SK-N-SH (cell line): ENCODE measurements at regions not wholly inside any gene's neighbourhood (a gene's known extent, or its start where the extent isn't known, plus 50 kb on each side); places are given as distances from the start of the nearest gene placed in this dataset.

Experiments used
- CTCF ChIA-PET: fragments of 300-600, 350-600 bp; formaldehyde crosslinking; extraction: SDS; loops from one replicate; lab custom pipeline; 2021; lab: Yijun Ruan, JAX
- POLR2A ChIA-PET: fragments of 350-600 bp; sonication (Branson Sonifier 250); formaldehyde crosslinking; extraction: SDS; loops from one replicate; lab custom pipeline; 2020; ENCODE audit warnings: antibody characterized with exemption, inconsistent platforms; lab: Yijun Ruan, JAX
- DNase-seq: peaks from one replicate; pipeline ENCODE4 v3.0.0; 2012
- H2AFZ ChIP-seq: fragments of 200-600 bp; sonication (generic); 2 replicates; pipeline ENCODE4 v1.8.1; 2016; ENCODE audit warnings: antibody characterized with exemption, mild to moderate bottlenecking, low read depth
- H3F3A ChIP-seq: fragments of 200-600 bp; sonication (generic); replicated peaks from 2 replicates; pipeline ENCODE3; 2016; ENCODE audit warnings: antibody characterized with exemption, mild to moderate bottlenecking; ENCODE audit not compliant: insufficient read depth
- H3K27ac ChIP-seq, 2 experiments: fragments of 200-500 bp in 1 of 2; fragments of 200-600 bp in 1 of 2; sonication (Bioruptor generic) in 1 of 2; sonication (generic), shearing (Covaris generic) in 1 of 2; 2 replicates each; pipeline versions ENCODE4 v1.5.1 to v1.6.1; 2014 to 2016; ENCODE audit warnings: low read depth in 2 of 2, inconsistent platforms in 1 of 2, low read length in 1 of 2, mild to moderate bottlenecking in 1 of 2, mixed read lengths in 1 of 2
- H3K27me3 ChIP-seq: fragments of 200-600 bp; sonication (generic), shearing (Covaris generic); 2 replicates; pipeline ENCODE4 v1.6.1; 2016; ENCODE audit warnings: mixed run types; ENCODE audit not compliant: insufficient read depth
- H3K36me3 ChIP-seq, 2 experiments: fragments of 200-500 bp in 1 of 2; fragments of 200-600 bp in 1 of 2; sonication (Bioruptor generic) in 1 of 2; sonication (generic) in 1 of 2; replicated peaks in 1 of 2; 2 replicates each; pipeline versions ENCODE3 to v1.5.1; 2014 to 2016; ENCODE audit warnings: low read length in 1 of 2, mild to moderate bottlenecking in 1 of 2; ENCODE audit not compliant: insufficient read depth in 2 of 2, control insufficient read depth in 1 of 2
- H3K4me1 ChIP-seq, 2 experiments: fragments of 200-500 bp in 1 of 2; fragments of 200-600 bp in 1 of 2; sonication (Bioruptor generic) in 1 of 2; sonication (generic), shearing (Covaris generic) in 1 of 2; 2 replicates each; pipeline versions ENCODE4 v1.5.1 to v1.6.1; 2014 to 2016; ENCODE audit warnings: low read depth in 1 of 2, low read length in 1 of 2, mixed run types in 1 of 2; ENCODE audit not compliant: insufficient read depth in 2 of 2, control insufficient read depth in 1 of 2
- H3K4me2 ChIP-seq: fragments of 200-600 bp; sonication (generic), shearing (Covaris generic); 2 replicates; pipeline ENCODE4 v1.6.1; 2017; ENCODE audit warnings: mixed run types
- H3K4me3 ChIP-seq, 2 experiments: fragments of 200-500 bp in 1 of 2; fragments of 200-600 bp in 1 of 2; sonication (Bioruptor generic) in 1 of 2; sonication (generic), shearing (Covaris generic) in 1 of 2; 2 replicates each; pipeline versions ENCODE4 v1.5.1 to v1.8.1; 2014 to 2016; ENCODE audit warnings: low read depth in 2 of 2, inconsistent platforms in 1 of 2, low read length in 1 of 2, mild to moderate bottlenecking in 1 of 2, mixed read lengths in 1 of 2, moderate library complexity in 1 of 2
- H3K79me2 ChIP-seq: fragments of 200-600 bp; sonication (generic); 2 replicates; pipeline ENCODE4 v1.8.1; 2017; ENCODE audit warnings: mild to moderate bottlenecking; ENCODE audit not compliant: insufficient read depth
- H3K9ac ChIP-seq: fragments of 200-600 bp; sonication (generic); 2 replicates; pipeline ENCODE4 v1.6.1; 2017; ENCODE audit warnings: mixed run types
- H3K9me2 ChIP-seq: fragments of 200-600 bp; sonication (generic); 2 replicates; pipeline ENCODE4 v1.6.1; 2017; ENCODE audit warnings: mixed run types
- H3K9me3 ChIP-seq: fragments of 200-600 bp; sonication (generic); 2 replicates; pipeline ENCODE4 v1.6.1; 2017; ENCODE audit warnings: mixed run types, mild to moderate bottlenecking, moderate library complexity
- H4K20me1 ChIP-seq: fragments of 200-600 bp; sonication (generic); 2 replicates; pipeline ENCODE4 v1.6.1; 2017; ENCODE audit warnings: mild to moderate bottlenecking, mixed run types; ENCODE audit not compliant: insufficient read depth
- CHD2 ChIP-seq: fragments of 150-350 bp; IDR thresholded peaks from 2 replicates; pipeline ENCODE4 v1.6.1; 2018; ENCODE audit warnings: low read length; ENCODE audit not compliant: partially characterized antibody
- EP300 ChIP-seq, 2 experiments: IDR thresholded peaks; 2 replicates each; pipeline versions ENCODE4 v1.4.0 to v1.6.1; 2012; ENCODE audit warnings: borderline replicate concordance in 1 of 2, low read depth in 1 of 2, low read length in 1 of 2
- EZH2phosphoT487 ChIP-seq: fragments of 200-600 bp; sonication (generic); IDR thresholded peaks from 2 replicates; pipeline ENCODE4 v1.6.1; 2017; ENCODE audit warnings: low read depth, mixed run types, mild to moderate bottlenecking, antibody characterized with exemption, moderate library complexity, borderline replicate concordance
- FOSL2 ChIP-seq: IDR thresholded peaks from 2 replicates; pipeline ENCODE4 v1.4.0; 2012; ENCODE audit warnings: low read depth, mild to moderate bottlenecking, moderate library complexity, borderline replicate concordance
- FOXM1 ChIP-seq: IDR thresholded peaks from 2 replicates; pipeline ENCODE4 v1.4.0; 2012; ENCODE audit warnings: low read depth, mild to moderate bottlenecking
- GABPA ChIP-seq: IDR thresholded peaks from 2 replicates; pipeline ENCODE4 v1.4.0; 2012; ENCODE audit warnings: low read depth, mild to moderate bottlenecking
- GATA2 ChIP-seq: sonication (generic); formaldehyde crosslinking; IDR thresholded peaks from 2 replicates; pipeline ENCODE4 v1.5.0; 2020; ENCODE audit warnings: mild to moderate bottlenecking, missing genetic modification reagents
- JUND ChIP-seq: IDR thresholded peaks from 2 replicates; pipeline ENCODE4 v1.4.0; 2012
- RXRA ChIP-seq: IDR thresholded peaks from 2 replicates; pipeline ENCODE4 v1.4.0; 2012; ENCODE audit warnings: low read depth, mild to moderate bottlenecking, borderline replicate concordance
- SIN3A ChIP-seq: IDR thresholded peaks from 2 replicates; pipeline ENCODE4 v1.6.1; 2012; ENCODE audit warnings: low read depth, mild to moderate bottlenecking, low read length, moderate library complexity, borderline replicate concordance
- SMC3 ChIP-seq: IDR thresholded peaks from 2 replicates; pipeline ENCODE4 v1.6.1; 2012; ENCODE audit warnings: low read depth, low read length, improper control_type of control experiment
- TAF1 ChIP-seq: IDR thresholded peaks from 2 replicates; pipeline ENCODE4 v1.6.1; 2012; ENCODE audit warnings: low read depth, mild to moderate bottlenecking, low read length, moderate library complexity, borderline replicate concordance
- TEAD4 ChIP-seq: IDR thresholded peaks from 2 replicates; pipeline ENCODE4 v1.4.0; 2012; ENCODE audit warnings: mild to moderate bottlenecking, borderline replicate concordance; ENCODE audit not compliant: insufficient read depth
- USF2 ChIP-seq: fragments of 150-350 bp; IDR thresholded peaks from 2 replicates; pipeline ENCODE4 v1.6.1; 2017; ENCODE audit warnings: antibody characterized with exemption, low read length, low read depth, borderline replicate concordance
- YY1 ChIP-seq: IDR thresholded peaks from 2 replicates; pipeline ENCODE4 v1.4.0; 2012; ENCODE audit warnings: low read depth, mild to moderate bottlenecking
- WGBS: methylation state at CpG from one replicate; pipeline ENCODE4 v1.1.6; 2017; ENCODE audit warnings: low lambda C conversion rate; 5-methylcytosine and 5-hydroxymethylcytosine counted together
- TF ChIP-seq, protein P1 (sequence below): IDR thresholded peaks from 2 replicates; pipeline ENCODE4 v1.4.0; 2012; ENCODE audit warnings: low read depth
- TF ChIP-seq, protein P2 (sequence below): IDR thresholded peaks from 2 replicates; pipeline ENCODE4 v1.4.0; 2012; ENCODE audit warnings: low read depth, borderline replicate concordance

DNA sequence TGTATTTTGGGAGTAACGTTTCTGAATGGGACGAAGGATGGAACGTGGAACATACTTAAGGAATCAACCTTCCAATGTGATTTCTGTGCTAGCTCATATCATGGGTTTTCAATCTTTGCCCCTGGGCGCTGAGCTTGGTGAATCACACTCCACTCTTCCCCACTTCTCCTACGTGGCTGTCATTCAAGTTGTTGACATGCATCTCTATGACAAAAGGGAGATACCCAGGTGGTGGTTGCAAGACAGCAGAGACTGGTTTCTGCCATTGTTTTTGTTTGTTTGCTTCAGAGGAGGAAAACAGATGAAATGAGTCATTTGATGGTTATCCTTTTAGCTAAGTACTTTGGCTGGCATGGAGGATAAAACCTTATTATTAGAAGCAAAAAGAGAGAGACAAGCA, 573.9 kb downstream of the GATA3 start:
- no peaks in the 10 kb centered on the region for H3F3A ChIP-seq
- WGBS: 44% methylated on average over 5 of the region's 5 CpGs

DNA sequence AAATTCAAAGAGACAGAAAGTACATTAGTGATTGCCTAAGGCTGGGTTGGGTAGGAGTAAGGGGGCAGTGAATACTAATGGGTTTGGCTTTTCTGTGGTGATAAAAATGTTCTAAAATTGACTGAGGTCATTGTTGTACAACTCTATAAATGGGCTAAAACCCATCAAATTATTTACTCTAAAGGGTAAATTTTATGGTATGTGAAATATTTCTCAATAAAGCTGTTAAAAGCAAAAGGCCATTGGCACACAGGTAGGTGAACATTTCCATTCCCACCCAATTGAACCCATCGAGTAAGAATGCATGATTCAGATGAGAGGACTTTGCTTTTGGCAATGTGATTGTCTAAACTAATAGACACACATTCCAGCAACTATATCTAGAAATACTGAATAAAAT, 579.4 kb downstream of the GATA3 start:
- no peak overlapping the region for H3K27ac ChIP-seq

More for the DNA sequence above, 573.9 kb downstream of the GATA3 start:
- H3K9me3 ChIP-seq: no peaks in the 10 kb centered on the region
- no peak overlapping the region for H3K27ac ChIP-seq
- TF ChIP-seq FOXM1: no peak
- TF ChIP-seq JUND: no peak
- no peak for TF ChIP-seq FOSL2
- no peak for TF ChIP-seq EZH2phosphoT487
- no peak for TF ChIP-seq YY1
- TF ChIP-seq EP300 (IDR thresholded peaks at IDR 0.05; ENCODE audit: borderline replicate concordance in 1 of 2, low read depth in 1 of 2, low read length in 1 of 2): no peak
- no peak for TF ChIP-seq SMC3
- TF ChIP-seq RXRA: no peak
- no peak for TF ChIP-seq CHD2
- TF ChIP-seq USF2: no peak
- TF ChIP-seq, protein P1, sequence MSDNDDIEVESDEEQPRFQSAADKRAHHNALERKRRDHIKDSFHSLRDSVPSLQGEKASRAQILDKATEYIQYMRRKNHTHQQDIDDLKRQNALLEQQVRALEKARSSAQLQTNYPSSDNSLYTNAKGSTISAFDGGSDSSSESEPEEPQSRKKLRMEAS: no peak
- TF ChIP-seq, protein P2, sequence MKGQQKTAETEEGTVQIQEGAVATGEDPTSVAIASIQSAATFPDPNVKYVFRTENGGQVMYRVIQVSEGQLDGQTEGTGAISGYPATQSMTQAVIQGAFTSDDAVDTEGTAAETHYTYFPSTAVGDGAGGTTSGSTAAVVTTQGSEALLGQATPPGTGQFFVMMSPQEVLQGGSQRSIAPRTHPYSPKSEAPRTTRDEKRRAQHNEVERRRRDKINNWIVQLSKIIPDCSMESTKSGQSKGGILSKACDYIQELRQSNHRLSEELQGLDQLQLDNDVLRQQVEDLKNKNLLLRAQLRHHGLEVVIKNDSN: no peak
- no peak for TF ChIP-seq GABPA
- no peak for TF ChIP-seq TAF1
- no peak overlapping the region for H2AFZ ChIP-seq
- H3K9ac ChIP-seq: no peak overlapping the region
- no peak for DNase-seq
- no peaks in the 10 kb centered on the region for H3K79me2 ChIP-seq
- H3K36me3 ChIP-seq: no peaks in the 10 kb centered on the region
- H3K27me3 ChIP-seq: no peaks in the 10 kb centered on the region
- CTCF ChIA-PET: no interaction called here
- H3K9me2 ChIP-seq: no peaks in the 10 kb centered on the region
- H4K20me1 ChIP-seq: no peaks in the 10 kb centered on the region
- POLR2A ChIA-PET: interaction anchor here (0.5 kb wide), 1 partner anchor 559 kb away, joined by 3 read pairs; no protein-coding TSS in a partner anchor
- no peak overlapping the region for H3K4me2 ChIP-seq
- no peaks in the 10 kb centered on the region; a peak in 1 of 4 replicates for H3K4me1 ChIP-seq
- no peak overlapping the region for H3K4me3 ChIP-seq

More for the DNA sequence above, 579.4 kb downstream of the GATA3 start:
- no peaks in the 10 kb centered on the region for H3K9me3 ChIP-seq
- H3K4me3 ChIP-seq: no peak overlapping the region
- H3K4me1 ChIP-seq: peaks cover 0 to 3% of the 10 kb centered on the region in 2 experiments; a peak in 1 of 4 replicates
- ChIA-PET CTCF (no interaction called here), POLR2A (no interaction called here)
- H3K79me2 ChIP-seq: no peaks in the 10 kb centered on the region
- H3K4me2 ChIP-seq: no peak overlapping the region
- H2AFZ ChIP-seq: no peak overlapping the region
- H3K9me2 ChIP-seq: no peaks in the 10 kb centered on the region
- H3K27me3 ChIP-seq: no peaks in the 10 kb centered on the region
- no peaks in the 10 kb centered on the region for H4K20me1 ChIP-seq
- H3K9ac ChIP-seq: no peak overlapping the region
- no peaks in the 10 kb centered on the region for H3K36me3 ChIP-seq
- 32% methylated on average over 1 of the region's 1 CpG for WGBS
- no peak for DNase-seq
- no peaks in the 10 kb centered on the region for H3F3A ChIP-seq
- TF ChIP-seq JUND (no peak), SIN3A (no peak), TEAD4 (no peak), GATA2 (CRISPR knock-in tag) (no peak), TAF1 (no peak), FOXM1 (no peak)
- TF ChIP-seq, protein P1: no peak
- TF ChIP-seq, all 33 proteins: peak for 0
